ENCODE measurements at regions not wholly inside any gene's neighbourhood (a gene's known extent, or its start where the extent isn't known, plus 50 kb on each side); places are given as distances from the start of the nearest gene placed in this dataset.
"Not testable (repeated sequence)": the region's sequence is repeated elsewhere in the genome, so short reads cannot be mapped to it uniquely, and the experiment has no call there.

DNA sequence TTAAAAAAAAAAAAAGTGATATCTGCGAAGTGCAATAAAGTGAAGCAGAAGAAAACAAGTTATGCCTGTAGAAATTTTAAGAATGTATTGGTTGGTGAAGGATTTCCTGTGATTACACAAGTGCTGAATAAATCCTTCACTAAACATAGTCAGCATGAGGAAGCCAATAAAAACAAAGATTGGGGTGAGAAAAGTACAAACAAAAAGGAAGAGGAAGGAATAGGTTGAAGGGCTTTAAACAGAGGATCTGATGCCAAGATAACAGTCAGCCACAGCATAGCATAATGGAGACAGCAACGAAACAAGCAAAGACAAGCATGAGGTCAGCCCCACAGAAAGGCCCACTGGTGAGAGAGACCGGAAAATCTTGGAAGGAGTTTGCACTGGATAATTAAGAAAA lies 372.2 kb downstream of the ADAM29 start:
- no peak for DNase-seq

DNA sequence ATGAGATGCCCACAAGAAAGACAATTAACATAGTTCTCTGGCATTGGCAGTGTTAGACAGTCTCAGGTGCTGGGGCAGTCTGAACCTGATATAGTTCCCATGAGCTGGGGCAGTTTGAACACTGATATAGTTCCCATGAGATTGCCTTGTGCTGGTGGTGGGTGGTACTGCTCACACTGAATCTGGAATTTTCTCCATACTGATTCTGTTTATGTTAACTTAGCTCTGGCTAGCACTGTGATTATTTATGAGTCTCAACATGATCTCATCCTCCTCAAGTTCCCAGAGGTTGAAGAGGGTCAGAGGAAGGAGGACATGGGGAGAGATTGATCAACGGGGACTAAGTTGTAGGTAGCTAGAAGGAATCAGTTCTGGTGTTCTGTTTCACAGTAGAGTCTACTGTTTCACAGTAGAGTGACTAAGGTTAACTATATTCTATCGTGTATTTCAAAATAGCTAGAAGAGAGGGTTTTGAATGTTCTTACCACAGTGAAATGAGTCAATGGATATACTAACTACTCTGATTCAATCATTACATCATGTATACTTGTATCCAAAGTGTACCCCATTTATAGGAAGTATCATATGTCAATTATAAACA lies 379.9 kb downstream of the ADAM29 start:
- DNase-seq, result no peak

DNA sequence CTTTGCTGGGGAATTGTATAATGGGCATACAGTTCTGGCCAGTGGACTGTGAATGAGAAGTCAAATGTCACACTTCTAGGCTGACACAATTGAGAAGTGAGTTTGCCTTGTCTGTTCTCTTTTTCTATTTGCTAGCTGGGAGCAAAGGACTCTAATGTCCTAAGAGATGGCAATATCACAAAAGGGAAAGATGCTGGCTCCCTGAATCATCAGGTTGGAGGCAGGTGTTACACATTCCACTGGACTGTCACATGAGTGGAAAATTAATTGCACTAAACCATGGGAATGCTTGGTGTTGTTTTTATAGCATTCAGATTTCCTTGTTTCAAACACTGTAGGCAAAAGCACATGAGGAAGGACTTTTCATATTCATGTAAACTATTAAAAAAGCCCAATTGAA lies 388.3 kb downstream of the ADAM29 start:
- no peak for DNase-seq

DNA sequence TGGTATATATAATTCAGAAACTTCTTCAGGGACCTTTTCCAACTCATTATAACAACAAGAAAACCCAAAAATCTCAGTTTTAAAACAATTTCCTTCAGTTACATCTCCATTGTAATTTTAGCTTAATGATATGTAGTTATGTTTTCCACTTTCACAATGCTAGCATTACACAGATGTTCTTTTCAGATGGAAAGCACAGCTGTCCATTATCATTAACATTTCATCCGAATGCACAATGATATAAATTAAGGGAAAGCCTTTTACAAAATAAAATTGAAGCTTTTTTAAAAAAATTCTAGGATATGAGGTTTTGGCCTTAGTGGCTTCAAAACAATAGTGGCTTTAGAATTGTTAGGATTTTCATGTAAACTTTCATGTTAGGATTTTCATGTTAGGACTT lies 389.2 kb downstream of the ADAM29 start:
- DNase-seq, result no peak

DNA sequence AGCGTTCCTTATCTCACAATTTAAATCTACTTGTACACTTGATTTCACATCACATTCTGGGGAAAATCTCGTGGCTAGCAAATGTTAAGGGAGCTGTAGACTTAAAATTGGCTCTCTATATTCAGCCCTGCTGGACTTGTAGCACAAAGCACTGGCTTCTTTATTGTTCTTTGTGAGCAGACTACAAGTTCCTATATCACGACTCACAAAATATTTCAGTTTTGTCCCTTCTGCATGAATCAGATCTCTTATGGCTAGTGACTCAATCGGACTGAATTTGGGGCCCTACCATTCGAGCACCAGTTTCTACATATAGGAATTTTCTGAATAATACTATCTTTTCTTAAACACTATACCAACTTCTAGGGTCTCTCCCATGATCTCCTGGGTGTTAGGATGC lies 390.1 kb downstream of the ADAM29 start:
- DNase-seq, result no peak

DNA sequence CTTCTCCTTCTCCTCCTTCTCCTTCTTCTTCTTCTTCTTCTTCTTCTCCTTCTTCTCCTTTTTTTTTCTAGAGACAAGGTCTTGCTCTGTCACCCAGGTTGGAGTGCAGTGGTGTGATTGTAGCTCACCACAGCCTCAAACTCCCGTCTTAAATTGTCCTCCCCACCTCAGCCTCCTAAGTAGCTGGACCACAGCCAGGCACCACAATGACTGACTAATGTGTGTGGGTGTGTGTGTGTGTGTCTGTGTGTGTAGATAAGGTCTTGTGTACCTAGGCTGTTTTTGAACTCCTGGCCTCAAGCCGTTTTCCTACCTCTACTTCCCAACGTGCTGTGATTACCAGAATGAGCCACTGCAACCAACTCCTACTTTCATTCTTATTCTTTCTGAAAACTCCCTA lies 390.9 kb downstream of the ADAM29 start:
- no peak for DNase-seq

DNA sequence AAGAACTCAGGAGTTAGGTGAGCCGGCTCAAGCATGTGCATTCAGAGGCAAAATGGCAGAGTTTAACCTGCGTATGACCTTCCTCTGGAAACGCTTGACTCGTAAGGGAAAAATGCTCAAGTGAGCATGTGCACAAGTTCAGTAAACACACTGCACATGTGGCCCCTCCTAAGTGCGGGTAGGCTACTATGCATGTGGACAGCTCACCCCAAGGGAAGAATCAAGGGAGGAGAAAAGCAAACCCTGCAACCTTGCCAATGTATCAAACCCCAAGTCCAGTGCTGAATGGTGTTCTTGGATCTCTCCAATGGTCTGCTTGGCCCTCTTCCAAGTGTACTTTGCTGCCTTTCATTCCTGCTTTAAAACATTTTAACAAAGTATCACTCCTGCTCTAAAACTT lies 407.1 kb downstream of the ADAM29 start:
- DNase-seq, result no peak

DNA sequence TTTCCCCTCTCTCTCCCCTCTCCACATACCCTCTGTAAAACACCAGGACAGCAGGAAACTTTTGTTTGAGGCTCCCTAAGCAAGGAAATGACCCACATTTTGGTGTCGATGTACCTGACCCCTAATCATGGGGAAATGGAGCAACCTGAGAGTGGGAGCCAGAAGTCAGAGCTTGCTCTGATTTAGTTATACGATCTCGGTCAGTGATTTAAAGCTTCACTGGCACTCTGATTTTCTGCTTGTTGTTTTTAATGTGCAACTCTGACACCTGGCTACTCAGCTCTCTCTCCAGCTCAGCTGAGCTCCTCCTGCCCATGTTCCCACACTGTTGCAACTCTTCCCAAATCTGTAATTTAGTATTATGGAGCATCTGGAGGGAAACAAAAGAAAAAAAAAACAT lies 408.6 kb downstream of the ADAM29 start:
- DNase-seq, result no peak

DNA sequence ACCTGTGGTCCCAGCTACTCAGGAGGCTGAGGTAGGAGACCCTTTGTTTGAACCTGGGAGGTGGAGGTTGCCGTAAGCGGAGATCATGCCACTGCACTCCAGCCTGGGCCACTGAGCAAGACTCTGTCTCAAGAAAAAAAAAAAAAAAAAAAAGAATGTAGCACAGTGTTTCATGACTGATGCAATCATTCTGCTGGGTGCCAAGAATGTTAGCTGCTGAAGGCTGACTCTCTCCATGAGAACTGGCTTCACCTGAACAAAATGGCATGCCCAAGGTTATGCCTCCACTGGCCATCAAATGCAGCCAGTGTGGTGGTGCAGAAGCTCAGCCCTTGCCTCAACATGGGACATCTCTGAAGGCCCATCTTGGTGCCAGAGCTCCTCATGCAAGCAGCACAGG lies 412.1 kb downstream of the ADAM29 start:
- DNase-seq, result no peak

DNA sequence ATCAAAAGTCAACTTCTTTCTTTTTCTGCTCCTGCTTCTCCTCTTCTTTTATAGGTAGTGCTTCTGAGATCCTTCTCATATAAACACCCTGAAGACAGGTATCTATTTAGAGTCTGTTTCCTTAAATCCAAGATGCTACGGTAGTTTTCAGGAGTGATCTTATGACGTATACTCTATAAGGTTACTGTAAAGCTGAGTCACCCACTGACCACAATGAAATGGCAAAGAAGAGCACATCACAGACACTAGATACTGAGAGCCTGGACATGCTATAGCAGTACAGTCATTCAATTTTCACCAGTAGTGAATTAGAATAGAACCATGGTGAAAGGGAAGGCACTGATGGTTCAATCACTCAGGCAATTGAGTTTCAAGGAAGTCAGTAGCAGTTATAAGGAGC lies 412.5 kb downstream of the ADAM29 start:
- no peak for DNase-seq

DNA sequence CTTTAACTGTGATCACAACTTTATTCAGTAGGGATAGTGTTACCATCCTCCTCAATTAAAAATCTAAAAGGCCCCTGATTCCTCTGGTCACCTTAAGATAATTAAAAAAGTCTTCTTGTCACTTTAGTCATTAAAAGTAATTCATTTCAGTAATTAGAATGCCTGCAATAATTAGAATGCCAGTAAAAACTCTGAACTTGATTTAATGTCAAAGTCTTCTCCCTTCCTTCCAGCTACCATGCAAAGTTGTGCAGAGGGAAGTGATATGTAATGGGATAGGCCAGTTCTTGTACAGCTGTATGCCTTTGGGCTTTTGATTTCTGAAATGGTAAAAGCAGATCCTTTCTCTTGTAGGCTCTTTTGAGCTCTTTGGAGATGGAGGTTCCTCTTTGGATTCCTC lies 417.2 kb downstream of the ADAM29 start:
- DNase-seq, result no peak

DNA sequence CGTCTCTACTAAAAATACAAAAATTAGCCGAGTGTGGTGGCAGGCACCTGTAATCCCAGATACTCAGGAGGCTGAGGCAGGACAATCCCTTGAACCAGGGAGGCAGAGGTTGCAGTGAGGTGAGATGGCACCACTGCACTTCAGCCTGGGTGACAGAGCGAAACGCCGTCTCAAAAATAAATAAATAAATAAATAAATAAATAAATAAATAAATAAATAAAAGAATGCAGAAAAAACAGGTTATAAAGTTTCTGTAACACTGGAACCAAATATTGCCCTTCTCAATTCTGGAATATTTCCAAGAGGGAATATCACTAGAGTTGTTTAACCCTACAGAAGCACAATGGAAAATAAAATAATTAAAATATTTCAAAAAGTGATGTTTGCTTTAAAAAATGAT lies 418.4 kb downstream of the ADAM29 start:
- not testable (repeated sequence) for DNase-seq

DNA sequence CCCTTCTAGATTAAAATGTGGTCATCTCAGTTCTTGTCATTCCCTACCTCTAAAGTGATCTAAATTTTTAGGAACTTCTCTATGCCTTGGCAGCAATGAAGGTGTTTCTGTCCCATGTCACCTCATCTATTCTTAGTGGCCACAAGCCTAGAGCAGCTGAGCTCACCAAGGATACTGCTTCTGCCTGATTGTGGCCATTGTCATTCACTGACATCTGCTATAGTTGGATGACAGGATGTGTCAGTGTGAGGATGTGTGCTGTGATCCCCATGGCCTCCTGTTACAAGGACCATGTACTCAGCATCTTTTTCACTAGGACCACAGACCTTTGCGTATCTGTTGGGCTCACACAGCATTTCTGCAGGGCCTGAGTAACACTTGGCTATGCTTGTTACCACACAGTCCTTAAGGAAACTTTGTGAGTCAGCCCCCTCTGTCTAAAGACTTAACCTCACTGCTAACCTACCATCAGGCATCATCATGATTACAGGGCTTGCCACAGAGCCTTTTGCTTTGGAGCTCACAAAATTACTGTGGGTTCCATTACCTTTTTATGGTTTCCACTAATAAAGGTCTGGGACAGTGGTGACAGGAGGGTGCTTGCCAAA lies 421.0 kb downstream of the ADAM29 start:
- no peak for DNase-seq

DNA sequence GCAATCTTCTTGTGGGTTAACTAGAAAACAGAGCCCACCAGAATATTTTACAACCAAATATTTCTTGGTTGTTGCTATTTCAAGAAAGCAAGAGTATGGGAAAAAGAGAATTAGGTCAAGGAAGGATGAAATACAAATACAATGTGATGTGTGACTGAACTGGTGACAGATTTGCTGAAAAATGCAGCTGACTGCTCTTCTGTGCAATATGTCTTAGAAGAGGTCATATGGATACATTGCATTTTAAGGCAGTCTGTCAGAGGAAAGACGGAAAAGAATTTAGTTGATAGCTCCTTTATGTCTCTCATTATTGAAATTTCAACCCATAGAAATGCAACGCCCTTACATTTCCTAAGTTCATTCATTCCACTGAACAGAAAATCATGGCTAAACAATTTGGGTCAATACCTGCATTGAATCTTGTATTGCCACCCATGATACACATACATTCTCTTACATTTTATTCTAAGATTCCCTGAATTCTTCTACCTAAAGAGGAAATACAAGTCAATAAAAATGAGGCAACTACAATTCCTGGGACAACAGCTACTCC lies 423.1 kb downstream of the ADAM29 start:
- DNase-seq, result no peak

DNA sequence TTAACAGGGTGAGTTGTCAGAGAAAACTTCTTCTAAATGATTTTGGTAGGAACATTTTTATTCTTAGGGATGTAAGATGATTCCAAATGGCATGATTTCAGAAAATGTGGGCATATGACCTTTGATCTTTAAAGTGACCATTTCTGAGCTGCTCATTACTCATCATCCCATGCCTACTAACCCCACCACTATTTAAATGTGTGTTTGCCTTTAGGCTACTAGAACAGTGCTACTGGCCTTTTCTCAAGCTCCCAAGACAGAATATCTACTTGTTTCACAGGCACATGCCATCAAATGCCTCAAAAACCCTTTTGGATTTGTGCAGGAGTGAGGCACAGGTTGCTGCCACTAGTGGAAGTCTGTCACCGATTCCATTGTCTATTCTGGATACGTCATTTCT lies 428.2 kb downstream of the ADAM29 start:
- no peak for DNase-seq

DNA sequence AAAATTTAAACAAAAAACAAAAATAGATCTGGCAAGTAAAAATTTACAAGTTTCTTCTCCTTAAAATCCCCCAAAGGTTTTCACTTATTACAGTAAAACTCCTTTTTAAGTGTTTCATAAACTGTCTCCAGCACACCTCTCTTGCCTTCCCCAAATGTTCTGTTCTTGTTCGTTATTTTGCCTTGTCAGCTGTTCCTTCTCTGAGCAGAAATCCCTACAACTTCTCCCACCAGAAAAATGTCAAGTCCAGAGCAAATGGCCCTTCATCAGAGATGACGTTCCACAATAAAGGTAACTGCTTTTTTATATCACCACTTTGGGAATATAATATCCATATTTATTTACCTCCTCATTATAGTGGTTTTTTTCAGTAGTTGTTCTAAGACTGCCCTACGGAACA lies 432.1 kb downstream of the ADAM29 start:
- no peak for DNase-seq

DNA sequence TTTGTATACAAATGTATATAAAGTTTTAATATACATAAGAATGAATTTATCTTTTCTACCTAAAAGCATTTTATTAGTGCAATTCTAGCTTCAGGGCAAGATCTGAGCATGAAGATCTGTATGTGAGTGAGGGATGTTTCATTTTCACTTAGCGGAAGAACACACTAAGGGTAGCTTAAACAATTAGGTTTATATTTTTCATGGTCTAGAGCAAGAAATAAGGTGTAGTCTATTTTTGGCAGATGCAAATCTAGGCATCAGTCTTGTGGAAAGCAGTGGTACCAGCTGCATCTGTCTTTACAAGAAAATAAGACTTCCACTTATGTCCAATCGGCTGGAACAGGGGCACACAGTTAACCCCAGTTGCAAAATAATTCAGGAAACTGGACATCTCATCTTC lies 433.3 kb downstream of the ADAM29 start:
- no peak for DNase-seq

DNA sequence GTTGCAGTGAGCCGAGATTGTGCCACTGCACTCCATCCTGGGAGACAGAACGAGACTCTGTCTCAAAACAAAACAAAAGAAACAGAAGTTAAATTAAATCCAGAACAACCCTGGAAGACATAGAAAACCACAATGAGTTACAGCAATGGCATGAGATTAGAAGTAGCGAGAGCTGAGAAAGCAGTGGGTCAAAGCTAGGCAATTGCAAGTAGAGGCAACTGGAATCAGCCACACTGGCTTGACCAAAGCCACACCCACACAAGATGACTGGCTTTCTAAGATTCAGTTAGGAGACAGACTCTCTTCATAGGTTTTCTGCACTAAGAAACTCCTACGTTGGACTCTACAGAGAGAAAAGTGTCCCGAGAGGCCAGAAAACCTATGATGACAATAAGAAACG lies 443.0 kb downstream of the GPM6A start:
- no peak for DNase-seq

DNA sequence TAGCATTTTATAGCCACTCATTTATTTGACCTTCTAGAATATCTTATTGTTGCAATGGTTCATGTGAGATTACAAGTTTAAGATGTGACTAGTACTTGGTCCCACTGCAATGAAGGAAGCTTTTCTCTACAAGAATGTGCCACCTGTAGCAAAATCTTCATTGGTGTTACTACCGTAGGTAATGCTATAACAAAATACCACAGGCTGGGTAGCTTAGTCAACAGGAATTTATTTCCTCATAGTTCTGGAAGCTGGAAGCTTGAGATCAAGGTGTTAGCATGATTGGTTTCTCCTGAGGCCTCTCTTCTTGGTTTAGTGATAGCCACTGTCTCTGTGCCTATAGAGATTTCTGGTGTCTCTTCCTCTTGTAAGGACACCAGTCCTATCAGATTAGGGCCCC lies 441.0 kb downstream of the GPM6A start:
- no peak for DNase-seq

DNA sequence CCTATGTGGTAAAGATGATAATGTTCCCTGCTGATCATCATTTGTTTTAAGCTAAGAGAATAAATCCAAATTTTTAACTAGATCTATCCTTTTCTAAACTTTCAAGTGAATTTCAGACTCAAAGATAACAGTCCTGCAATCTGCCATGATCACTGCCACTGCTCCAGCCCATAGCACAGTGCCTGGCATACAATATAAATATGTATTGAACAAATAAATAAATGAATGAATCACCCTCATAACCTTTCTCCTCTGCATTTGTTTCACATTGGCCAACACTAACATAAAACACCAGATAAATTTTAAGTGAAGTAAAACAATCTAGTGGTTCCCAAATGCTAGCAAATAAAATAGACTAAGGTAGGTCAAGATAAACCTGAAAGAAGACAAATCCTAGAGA lies 439.0 kb downstream of the GPM6A start:
- no peak for DNase-seq

DNA sequence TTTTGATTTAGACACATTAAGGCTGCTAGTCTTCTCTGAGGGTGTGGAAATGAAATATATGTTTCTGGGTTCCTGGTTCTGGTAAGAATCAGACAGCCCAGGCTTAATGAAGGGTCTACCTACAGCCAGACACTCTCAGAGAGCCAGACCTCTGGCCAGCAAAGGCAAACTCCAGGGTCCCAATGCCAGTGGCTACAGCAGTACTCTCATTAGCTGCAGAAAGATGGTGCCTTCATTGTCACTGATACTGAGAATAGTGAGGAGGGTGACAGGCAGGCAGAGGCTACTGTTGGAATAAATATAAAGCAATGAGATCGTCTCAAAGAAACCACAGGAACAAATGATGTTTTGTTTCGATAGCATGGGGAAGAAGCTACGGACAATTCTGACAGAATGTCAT lies 437.6 kb downstream of the GPM6A start:
- DNase-seq, result no peak

DNA sequence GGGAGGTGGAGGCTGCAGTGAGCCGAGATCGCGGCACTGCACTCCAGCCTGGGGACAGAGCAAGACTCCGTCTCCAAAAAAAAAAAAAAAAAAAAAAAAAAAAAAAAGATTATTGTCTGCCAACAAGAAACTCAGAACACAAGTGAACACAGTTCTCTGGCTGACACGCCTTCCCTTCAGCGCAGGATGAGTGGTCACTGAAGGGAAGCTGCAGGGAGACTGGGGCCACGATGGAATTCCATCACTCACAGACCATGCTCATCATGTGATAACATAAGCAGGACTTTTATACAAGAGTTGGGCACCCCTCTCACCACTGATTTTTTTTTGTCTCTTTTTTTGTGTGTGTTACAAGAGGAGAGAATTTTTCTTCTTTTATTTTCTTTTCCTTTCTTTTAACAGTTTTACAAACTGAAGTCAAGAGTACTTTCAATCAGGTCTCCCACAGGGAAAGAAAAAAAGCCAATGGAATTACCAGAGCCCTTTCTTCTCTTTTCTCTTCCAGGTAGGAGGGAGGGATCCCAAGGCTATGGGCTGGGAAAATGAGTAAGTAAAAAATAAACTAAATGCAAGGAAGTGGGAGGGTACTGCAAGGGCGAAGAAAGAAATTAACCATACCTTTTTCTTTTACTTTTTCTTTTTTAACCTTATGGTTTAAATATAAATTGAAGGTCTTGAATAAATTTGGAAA lies 435.6 kb downstream of the GPM6A start:
- no peak for DNase-seq

DNA sequence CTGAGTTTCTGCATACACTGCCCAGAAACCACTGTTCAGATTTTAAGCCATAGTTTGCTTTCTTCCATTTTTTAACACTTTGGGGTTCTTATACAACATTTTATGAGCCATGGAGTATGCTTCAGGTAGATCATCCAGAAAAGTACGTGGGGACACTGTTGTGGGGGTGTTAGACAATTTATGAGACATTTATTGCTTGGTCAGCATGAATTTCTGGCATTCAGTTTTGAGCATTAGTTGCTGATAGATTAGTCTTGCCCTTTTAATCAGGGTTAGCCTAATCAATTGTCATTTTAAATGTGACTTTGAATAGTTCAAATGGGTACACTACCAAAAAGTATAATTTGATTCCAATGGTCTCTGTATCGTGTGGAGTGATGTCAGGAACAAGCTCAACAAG lies 434.9 kb downstream of the GPM6A start:
- DNase-seq, result no peak

DNA sequence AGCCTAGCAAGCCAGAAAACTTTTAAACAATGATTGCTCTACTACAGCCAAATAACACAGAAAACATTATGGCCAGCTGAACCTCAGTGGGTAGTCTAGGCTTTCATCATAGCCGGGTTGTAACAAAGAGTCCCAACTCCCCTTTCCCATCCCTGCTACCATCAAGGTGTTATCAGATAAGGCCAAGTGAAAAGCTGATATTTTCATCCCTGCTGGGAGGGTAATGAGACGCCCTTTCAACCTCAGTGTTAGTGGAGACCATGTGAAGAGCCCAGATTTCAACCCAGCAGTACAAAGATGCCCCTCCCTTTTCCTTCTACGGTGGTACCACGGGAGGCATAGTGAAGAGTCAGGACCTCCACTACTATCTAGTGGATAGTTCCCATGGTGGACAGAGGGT lies 433.7 kb downstream of the GPM6A start:
- DNase-seq, result no peak

DNA sequence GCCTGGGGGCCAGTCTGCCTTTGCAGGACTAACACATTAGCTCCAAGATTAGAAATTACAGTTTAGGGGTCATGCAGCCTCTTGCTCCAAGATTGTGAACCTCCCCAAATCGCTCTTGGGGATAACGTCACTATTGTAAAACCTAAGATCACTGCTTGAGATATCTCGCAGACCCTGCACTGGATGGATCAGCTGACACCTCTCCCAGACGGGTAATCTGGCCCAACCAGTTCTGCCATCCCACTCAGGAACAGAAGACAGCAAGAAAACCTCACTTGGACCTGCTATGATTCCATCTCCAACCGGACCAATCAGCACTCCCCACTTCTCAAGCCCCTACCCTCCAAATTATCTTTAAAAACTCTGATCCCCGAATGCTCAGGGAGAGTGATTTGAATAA lies 431.2 kb downstream of the GPM6A start:
- no peak for DNase-seq

All from suppressor macrophage treated with lipopolysaccharide for 1 hour (primary cell).